ENCODE measurements at regions not wholly inside any gene's neighbourhood (a gene's known extent, or its start where the extent isn't known, plus 50 kb on each side); places are given as distances from the start of the nearest gene placed in this dataset.
"Not testable (repeated sequence)": the region's sequence is repeated elsewhere in the genome, so short reads cannot be mapped to it uniquely, and the experiment has no call there.

DNA sequence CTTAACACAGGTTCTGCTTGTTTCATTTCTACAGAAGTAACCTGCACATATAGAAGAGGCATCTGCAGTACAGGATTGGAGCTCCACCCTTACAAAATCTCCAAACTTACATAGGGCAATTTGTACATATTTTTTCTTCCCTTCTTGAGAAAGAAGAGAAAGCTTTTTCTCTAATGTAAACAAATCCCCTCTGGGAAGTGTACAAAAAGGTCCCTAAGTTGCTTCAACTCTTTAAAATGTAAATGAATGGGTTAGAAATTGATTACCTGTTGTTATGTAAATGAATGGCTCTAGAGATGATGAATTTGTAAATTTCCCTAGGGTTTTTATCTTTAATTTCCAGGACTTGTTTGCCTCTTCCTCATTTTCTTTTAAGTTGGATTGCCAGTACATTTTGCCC, 1183.7 kb downstream of the MRPL39 start:
- FAIRE-seq (no peak), DNase-seq (ENCODE audit: low read depth, low spot score) (no peak)
- H3K4me2 ChIP-seq (ENCODE audit: control insufficient read depth, extremely low read depth, insufficient read depth, low read depth, low read length) = no peak overlapping the region
- H3K36me3 ChIP-seq (ENCODE audit: control insufficient read depth in 2 of 2, extremely low read depth in 1 of 2, insufficient read depth in 2 of 2, low read length in 2 of 2) = no peaks in the 10 kb centered on the region
- H3K27me3 ChIP-seq (ENCODE audit: control insufficient read depth, extremely low read depth, insufficient read depth, low read length) = no peaks in the 10 kb centered on the region
- H3K4me1 ChIP-seq (ENCODE audit: control insufficient read depth, extremely low read depth, insufficient read depth, low read length) = no peaks in the 10 kb centered on the region
- no peak overlapping the region for H3K4me3 ChIP-seq (ENCODE audit: control insufficient read depth in 2 of 3, extremely low read depth in 1 of 3, insufficient read depth in 2 of 3, low read depth in 1 of 3, low read length in 3 of 3)
- TF ChIP-seq, protein P1, sequence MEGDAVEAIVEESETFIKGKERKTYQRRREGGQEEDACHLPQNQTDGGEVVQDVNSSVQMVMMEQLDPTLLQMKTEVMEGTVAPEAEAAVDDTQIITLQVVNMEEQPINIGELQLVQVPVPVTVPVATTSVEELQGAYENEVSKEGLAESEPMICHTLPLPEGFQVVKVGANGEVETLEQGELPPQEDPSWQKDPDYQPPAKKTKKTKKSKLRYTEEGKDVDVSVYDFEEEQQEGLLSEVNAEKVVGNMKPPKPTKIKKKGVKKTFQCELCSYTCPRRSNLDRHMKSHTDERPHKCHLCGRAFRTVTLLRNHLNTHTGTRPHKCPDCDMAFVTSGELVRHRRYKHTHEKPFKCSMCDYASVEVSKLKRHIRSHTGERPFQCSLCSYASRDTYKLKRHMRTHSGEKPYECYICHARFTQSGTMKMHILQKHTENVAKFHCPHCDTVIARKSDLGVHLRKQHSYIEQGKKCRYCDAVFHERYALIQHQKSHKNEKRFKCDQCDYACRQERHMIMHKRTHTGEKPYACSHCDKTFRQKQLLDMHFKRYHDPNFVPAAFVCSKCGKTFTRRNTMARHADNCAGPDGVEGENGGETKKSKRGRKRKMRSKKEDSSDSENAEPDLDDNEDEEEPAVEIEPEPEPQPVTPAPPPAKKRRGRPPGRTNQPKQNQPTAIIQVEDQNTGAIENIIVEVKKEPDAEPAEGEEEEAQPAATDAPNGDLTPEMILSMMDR (optimal IDR thresholded peaks at IDR 0.05 in 1 of 3, IDR thresholded peaks at IDR 0.05 in 1 of 3, conservative IDR thresholded peaks at IDR 0.05 in 1 of 3; ENCODE audit: extremely low read depth in 1 of 3, insufficient read depth in 2 of 3, low read length in 3 of 3) = no peak
- no peak for TF ChIP-seq EZH2 (IDR thresholded peaks at IDR 0.05; ENCODE audit: low read length)
- H3K27ac ChIP-seq (ENCODE audit: control insufficient read depth, insufficient read depth, low read length) = no peak overlapping the region
- no peaks in the 10 kb centered on the region for H3K9me1 ChIP-seq (ENCODE audit: control insufficient read depth, extremely low read depth, insufficient read depth, low read length)
- H2AFZ ChIP-seq (ENCODE audit: control insufficient read depth, low read length) = no peak overlapping the region
- H3K9me3 ChIP-seq (ENCODE audit: control insufficient read depth, low read depth, low read length) = peaks cover 4% of the 10 kb centered on the region
- dilution Hi-C loops (cut with MboI; ENCODE audit: extremely low pct_ligation_motif_present, low sequenced_read_pairs) = no loop called here
- no peaks in the 10 kb centered on the region for H4K20me1 ChIP-seq (ENCODE audit: control insufficient read depth, extremely low read depth, insufficient read depth, low read length)
- no peak overlapping the region for H3K9ac ChIP-seq (ENCODE audit: control insufficient read depth, extremely low read depth, insufficient read depth, low read length)
- H3K79me2 ChIP-seq (ENCODE audit: control insufficient read depth, insufficient read depth, low read length) = no peaks in the 10 kb centered on the region

DNA sequence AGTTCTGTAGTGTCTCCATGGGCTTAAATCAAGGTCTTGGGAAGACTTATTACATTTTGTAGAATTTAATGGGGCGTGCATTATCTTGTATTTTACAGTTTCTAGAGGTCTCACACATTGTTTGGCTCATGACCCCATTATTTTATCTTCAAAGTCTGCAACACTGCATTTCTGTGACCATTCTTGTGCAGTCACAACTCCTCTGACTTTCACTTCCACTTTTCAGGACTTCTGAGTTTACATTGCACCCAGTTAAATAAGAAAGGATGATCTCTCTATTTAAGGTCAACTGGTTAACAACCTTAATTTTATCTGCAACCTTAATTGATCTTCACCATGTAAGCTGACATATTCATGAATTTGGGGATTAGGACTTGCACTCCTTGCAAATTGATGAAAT, 1186.6 kb downstream of the MRPL39 start:
- Histone ChIP-seq H3K4me1 (ENCODE audit: control insufficient read depth, extremely low read depth, insufficient read depth, low read length) (no peaks in the 10 kb centered on the region), H3K27me3 (ENCODE audit: control insufficient read depth, extremely low read depth, insufficient read depth, low read length) (no peaks in the 10 kb centered on the region), H3K4me3 (ENCODE audit: control insufficient read depth in 2 of 3, extremely low read depth in 1 of 3, insufficient read depth in 2 of 3, low read depth in 1 of 3, low read length in 3 of 3) (no peak overlapping the region), H3K9me3 (ENCODE audit: control insufficient read depth, low read depth, low read length) (peaks cover 4% of the 10 kb centered on the region), H3K4me2 (ENCODE audit: control insufficient read depth, extremely low read depth, insufficient read depth, low read depth, low read length) (no peak overlapping the region), H3K27ac (ENCODE audit: control insufficient read depth, insufficient read depth, low read length) (no peak overlapping the region), H3K36me3 (ENCODE audit: control insufficient read depth in 2 of 2, extremely low read depth in 1 of 2, insufficient read depth in 2 of 2, low read length in 2 of 2) (no peaks in the 10 kb centered on the region), H3K9ac (ENCODE audit: control insufficient read depth, extremely low read depth, insufficient read depth, low read length) (no peak overlapping the region), H4K20me1 (ENCODE audit: control insufficient read depth, extremely low read depth, insufficient read depth, low read length) (no peaks in the 10 kb centered on the region), H3K9me1 (ENCODE audit: control insufficient read depth, extremely low read depth, insufficient read depth, low read length) (no peaks in the 10 kb centered on the region), H2AFZ (ENCODE audit: control insufficient read depth, low read length) (no peak overlapping the region), H3K79me2 (ENCODE audit: control insufficient read depth, insufficient read depth, low read length) (no peaks in the 10 kb centered on the region)
- dilution Hi-C loops (cut with MboI; ENCODE audit: extremely low pct_ligation_motif_present, low sequenced_read_pairs) = no loop called here
- FAIRE-seq (no peak), DNase-seq (ENCODE audit: low read depth, low spot score) (no peak)
- TF ChIP-seq, protein P1 (optimal IDR thresholded peaks at IDR 0.05 in 1 of 3, IDR thresholded peaks at IDR 0.05 in 1 of 3, conservative IDR thresholded peaks at IDR 0.05 in 1 of 3; ENCODE audit: extremely low read depth in 1 of 3, insufficient read depth in 2 of 3, low read length in 3 of 3) = no peak
- TF ChIP-seq EZH2 (IDR thresholded peaks at IDR 0.05; ENCODE audit: low read length) = no peak

DNA sequence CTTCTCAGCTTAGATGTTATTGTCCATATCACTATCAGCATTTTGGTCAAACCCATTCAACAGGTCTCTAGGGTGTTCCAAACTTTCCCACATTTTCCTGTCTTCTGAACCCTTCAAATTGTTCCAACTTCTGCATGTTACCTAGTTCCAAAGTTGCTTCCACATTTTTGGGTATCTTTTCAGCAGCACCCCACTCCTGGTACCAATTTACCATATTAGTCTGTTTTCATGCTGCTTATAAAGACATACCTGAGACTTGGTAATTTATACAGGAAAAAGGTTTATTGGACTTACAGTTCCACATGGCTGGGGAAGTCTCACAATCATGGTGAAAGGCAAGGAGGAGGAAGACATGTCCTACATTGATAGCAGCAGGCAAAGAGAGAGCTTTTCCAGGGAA, 1187.6 kb downstream of the MRPL39 start:
- H3K4me1 ChIP-seq (ENCODE audit: control insufficient read depth, extremely low read depth, insufficient read depth, low read length); H2AFZ ChIP-seq (ENCODE audit: control insufficient read depth, low read length); H3K9me3 ChIP-seq (ENCODE audit: control insufficient read depth, low read depth, low read length); H3K36me3 ChIP-seq (ENCODE audit: control insufficient read depth in 2 of 2, extremely low read depth in 1 of 2, insufficient read depth in 2 of 2, low read length in 2 of 2); H3K9ac ChIP-seq (ENCODE audit: control insufficient read depth, extremely low read depth, insufficient read depth, low read length); H3K4me2 ChIP-seq (ENCODE audit: control insufficient read depth, extremely low read depth, insufficient read depth, low read depth, low read length); H3K4me3 ChIP-seq (ENCODE audit: control insufficient read depth in 2 of 3, extremely low read depth in 1 of 3, insufficient read depth in 2 of 3, low read depth in 1 of 3, low read length in 3 of 3); H3K79me2 ChIP-seq (ENCODE audit: control insufficient read depth, insufficient read depth, low read length); H3K9me1 ChIP-seq (ENCODE audit: control insufficient read depth, extremely low read depth, insufficient read depth, low read length); H4K20me1 ChIP-seq (ENCODE audit: control insufficient read depth, extremely low read depth, insufficient read depth, low read length); FAIRE-seq; H3K27ac ChIP-seq (ENCODE audit: control insufficient read depth, insufficient read depth, low read length); H3K27me3 ChIP-seq (ENCODE audit: control insufficient read depth, extremely low read depth, insufficient read depth, low read length); dilution Hi-C loops (cut with MboI; ENCODE audit: extremely low pct_ligation_motif_present, low sequenced_read_pairs); DNase-seq (ENCODE audit: low read depth, low spot score): not testable (repeated sequence)

Data from keratinocyte (primary cell).